H9 (cell line): ENCODE measurements at regions not wholly inside any gene's neighbourhood (a gene's known extent, or its start where the extent isn't known, plus 50 kb on each side); places are given as distances from the start of the nearest gene placed in this dataset.

Experiments
- DNase-seq: peaks from one replicate; pipeline ENCODE4 v3.0.0-alpha.2; 2017
- H2AFZ ChIP-seq: one replicate; pipeline ENCODE4 v1.6.1; 2013; ENCODE audit warnings: mild to moderate bottlenecking, low read length, control low read depth, moderate library complexity
- H2AK5ac ChIP-seq: 2 replicates; pipeline ENCODE4 v1.6.1; 2013; ENCODE audit warnings: low read length, control low read depth, mixed read lengths; ENCODE audit not compliant: insufficient read length
- H2BK120ac ChIP-seq: one replicate; pipeline ENCODE4 v1.6.1; 2013; ENCODE audit warnings: low read depth, mild to moderate bottlenecking, low read length, control low read depth, inconsistent platforms; ENCODE audit not compliant: poor library complexity, severe bottlenecking
- H2BK12ac ChIP-seq: 2 replicates; pipeline ENCODE4 v1.6.1; 2013; ENCODE audit warnings: low read length, control low read depth, mixed read lengths, low read depth; ENCODE audit not compliant: insufficient read length
- H2BK15ac ChIP-seq: 2 replicates; pipeline ENCODE4 v1.6.1; 2013; ENCODE audit warnings: low read depth, low read length, control low read depth
- H2BK20ac ChIP-seq: one replicate; pipeline ENCODE4 v1.6.1; 2013; ENCODE audit warnings: low read depth, mild to moderate bottlenecking, low read length, control low read depth, inconsistent platforms; ENCODE audit not compliant: poor library complexity, severe bottlenecking
- H2BK5ac ChIP-seq: 2 replicates; pipeline ENCODE4 v1.6.1; 2013; ENCODE audit warnings: low read length, control low read depth, mixed read lengths; ENCODE audit not compliant: insufficient read length
- H3K14ac ChIP-seq: 2 replicates; pipeline ENCODE4 v1.6.1; 2013; ENCODE audit warnings: low read length, control low read depth; ENCODE audit not compliant: insufficient read depth
- H3K18ac ChIP-seq: 2 replicates; pipeline ENCODE4 v1.6.1; 2013; ENCODE audit warnings: low read depth, mild to moderate bottlenecking, mixed read lengths, low read length, control low read depth; ENCODE audit not compliant: insufficient read length
- H3K23ac ChIP-seq: 2 replicates; pipeline ENCODE4 v1.6.1; 2013; ENCODE audit warnings: low read length, control low read depth, mixed read lengths, low read depth; ENCODE audit not compliant: insufficient read length
- H3K23me2 ChIP-seq: 2 replicates; pipeline ENCODE4 v1.6.1; 2013; ENCODE audit warnings: low read depth, mild to moderate bottlenecking, mixed read lengths, low read length, control low read depth; ENCODE audit not compliant: insufficient read length, poor library complexity, severe bottlenecking
- H3K27ac ChIP-seq: 2 replicates; pipeline ENCODE4 v1.5.1; 2013; ENCODE audit warnings: low read length, control low read depth, mixed read lengths, low read depth; ENCODE audit not compliant: insufficient read length
- H3K27me3 ChIP-seq: 2 replicates; pipeline ENCODE4 v1.6.1; 2013; ENCODE audit warnings: low read length, control low read depth, inconsistent platforms; ENCODE audit not compliant: insufficient read depth
- H3K4ac ChIP-seq: 2 replicates; pipeline ENCODE4 v1.6.1; 2013; ENCODE audit warnings: low read depth, mild to moderate bottlenecking, control low read depth, inconsistent platforms, low read length, moderate library complexity
- H3K4me1 ChIP-seq: 2 replicates; pipeline ENCODE4 v1.6.1; 2013; ENCODE audit warnings: low read length, control low read depth, inconsistent platforms; ENCODE audit not compliant: insufficient read depth
- H3K4me2 ChIP-seq: 2 replicates; pipeline ENCODE4 v1.6.1; 2013; ENCODE audit warnings: low read length, control low read depth, mixed read lengths; ENCODE audit not compliant: insufficient read length, insufficient read depth
- H3K56ac ChIP-seq: 2 replicates; pipeline ENCODE4 v1.6.1; 2013; ENCODE audit warnings: low read depth, mild to moderate bottlenecking, mixed read lengths, low read length, control low read depth; ENCODE audit not compliant: insufficient read length
- H3K79me1 ChIP-seq: 2 replicates; pipeline ENCODE4 v1.6.1; 2013; ENCODE audit warnings: low read depth, mild to moderate bottlenecking, moderate library complexity, low read length, control low read depth, inconsistent platforms; ENCODE audit not compliant: insufficient read depth, poor library complexity, severe bottlenecking
- H3K79me2 ChIP-seq: 2 replicates; pipeline ENCODE4 v1.6.1; 2013; ENCODE audit warnings: low read length, control low read depth, inconsistent platforms; ENCODE audit not compliant: insufficient read depth
- H3K9ac ChIP-seq: 2 replicates; pipeline ENCODE4 v1.6.1; 2013; ENCODE audit warnings: low read length, control low read depth, mixed read lengths; ENCODE audit not compliant: insufficient read length; ENCODE audit errors: extremely low read depth
- H3K9me3 ChIP-seq: one replicate; pipeline ENCODE4 v1.6.1; 2013; ENCODE audit warnings: low read depth, low read length, inconsistent platforms; ENCODE audit not compliant: control insufficient read depth
- H3T11ph ChIP-seq: one replicate; pipeline ENCODE4 v1.6.1; 2013; ENCODE audit warnings: mild to moderate bottlenecking, low read length, control low read depth, inconsistent platforms
- H4K20me1 ChIP-seq: one replicate; pipeline ENCODE4 v1.6.1; 2013; ENCODE audit not compliant: control insufficient read depth, insufficient read length, insufficient read depth
- H4K5ac ChIP-seq: 2 replicates; pipeline ENCODE4 v1.6.1; 2013; ENCODE audit warnings: low read depth, mild to moderate bottlenecking, mixed read lengths, low read length, control low read depth; ENCODE audit not compliant: insufficient read length
- H4K8ac ChIP-seq: replicated peaks from 2 replicates; pipeline ENCODE4 v1.6.1; 2013; ENCODE audit warnings: low read length, control low read depth, mixed read lengths, low read depth; ENCODE audit not compliant: insufficient read length
- H4K91ac ChIP-seq: 2 replicates; pipeline ENCODE4 v1.6.1; 2013; ENCODE audit warnings: low read depth, mild to moderate bottlenecking, moderate library complexity, mixed read lengths, low read length, control low read depth; ENCODE audit not compliant: insufficient read length
- H3K27ac Mint-ChIP-seq, 3 experiments: 2 replicates in 2 of 3; 3 replicates in 1 of 3; pipeline ENCODE4 v1.8.0; 2020 to 2021; ENCODE audit warnings: mixed read lengths in 3 of 3, mild to moderate bottlenecking in 1 of 3, moderate library complexity in 1 of 3
- H3K27me3 Mint-ChIP-seq: 2 replicates; pipeline ENCODE4 v1.8.0; 2021; ENCODE audit warnings: low read depth, mild to moderate bottlenecking, moderate library complexity, mixed read lengths
- H3K36me3 Mint-ChIP-seq, 3 experiments: 2 replicates in 2 of 3; 3 replicates in 1 of 3; pipeline ENCODE4 v1.8.0; 2020 to 2021; ENCODE audit warnings: low read depth in 3 of 3, mixed read lengths in 3 of 3; ENCODE audit not compliant: insufficient read depth in 1 of 3
- H3K4me1 Mint-ChIP-seq, 2 experiments: 2 replicates each; pipeline ENCODE4 v1.8.0; 2020; ENCODE audit warnings: mixed read lengths in 2 of 2
- H3K4me3 Mint-ChIP-seq, 2 experiments: 2 replicates in 1 of 2; 3 replicates in 1 of 2; pipeline ENCODE4 v1.8.0; 2020 to 2021; ENCODE audit warnings: mild to moderate bottlenecking in 2 of 2, mixed read lengths in 2 of 2, moderate library complexity in 1 of 2
- H3K9me3 Mint-ChIP-seq, 2 experiments: 2 replicates in 1 of 2; 3 replicates in 1 of 2; pipeline ENCODE4 v1.8.0; 2020; ENCODE audit warnings: mild to moderate bottlenecking in 2 of 2, mixed read lengths in 2 of 2, moderate library complexity in 1 of 2
- WGBS: extraction: QIAGEN DNeasy Blood & Tissue Kit; methylation state at CpG from one replicate; pipeline ENCODE4 v1.1.7; 2013; ENCODE audit warnings: missing lambda C conversion rate, low lambda C conversion rate, mixed read lengths; ENCODE audit not compliant: insufficient read length; ENCODE audit errors: extremely low coverage; 5-methylcytosine and 5-hydroxymethylcytosine counted together
- TF ChIP-seq, protein P1 (sequence below): fragments of 200-600 bp; sonication (generic); conservative IDR thresholded peaks from 3 replicates; pipeline ENCODE4 v1.8.0; 2021; ENCODE audit warnings: antibody characterized with exemption, mild to moderate bottlenecking

DNA sequence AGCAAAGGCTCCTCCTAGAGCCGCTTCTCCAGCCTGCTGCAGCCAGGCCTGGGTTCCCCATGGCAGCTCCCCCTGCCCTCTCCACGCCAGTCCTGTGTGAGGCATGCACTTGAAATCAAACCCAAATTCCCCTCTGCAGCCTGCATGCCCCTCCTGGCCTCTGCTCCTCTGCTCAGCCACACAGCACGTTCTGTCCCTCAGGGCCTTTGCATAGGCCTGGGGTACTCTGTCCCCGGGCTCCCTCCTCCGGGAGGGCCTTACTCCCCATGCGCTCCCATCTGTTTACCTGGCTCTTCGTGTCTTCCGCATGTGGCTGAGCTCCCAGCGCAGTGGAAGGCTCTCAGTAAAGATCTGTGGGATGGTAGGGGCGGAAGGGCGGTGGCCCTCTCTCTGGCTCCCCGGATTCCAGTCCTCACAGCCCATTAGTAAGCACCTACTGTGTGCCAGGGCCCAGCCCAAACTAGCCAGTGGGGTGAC lies 203.5 kb upstream of the IER5L start:
- no peak overlapping the region for H3K27ac ChIP-seq
- DNase-seq: peak; percentile 35
- no CpG with 5 or more reads among the region's 12 CpGs for WGBS
- no peak overlapping the region for H3K56ac ChIP-seq
- no peaks in the 10 kb centered on the region for H3K79me1 ChIP-seq
- H2BK12ac ChIP-seq: no peak overlapping the region
- H3K9ac ChIP-seq: no peak overlapping the region
- H3K27me3 ChIP-seq: no peaks in the 10 kb centered on the region
- H3K14ac ChIP-seq: no peak overlapping the region
- H4K91ac ChIP-seq: no peak overlapping the region
- peaks cover 0 to 2% (median 0%) of the 10 kb centered on the region in 3 experiments; a peak in 1 of 7 replicates for H3K36me3 Mint-ChIP-seq
- peaks cover 31 to 43% of the 10 kb centered on the region in 2 experiments for H3K4me1 Mint-ChIP-seq
- H3K18ac ChIP-seq: no peak overlapping the region
- H3K27me3 Mint-ChIP-seq: peaks cover 35% of the 10 kb centered on the region
- H2AK5ac ChIP-seq: no peak overlapping the region
- H4K5ac ChIP-seq: no peak overlapping the region
- H3K9me3 Mint-ChIP-seq: no peaks in the 10 kb centered on the region; a peak in 2 of 5 replicates
- H2BK5ac ChIP-seq: no peak overlapping the region
- H3K4ac ChIP-seq: no peak overlapping the region
- H4K8ac ChIP-seq: no peak overlapping the region
- no peak overlapping the region for H3K4me2 ChIP-seq
- H3T11ph ChIP-seq: no peak overlapping the region
- no peak overlapping the region for H2AFZ ChIP-seq
- TF ChIP-seq, protein P1, sequence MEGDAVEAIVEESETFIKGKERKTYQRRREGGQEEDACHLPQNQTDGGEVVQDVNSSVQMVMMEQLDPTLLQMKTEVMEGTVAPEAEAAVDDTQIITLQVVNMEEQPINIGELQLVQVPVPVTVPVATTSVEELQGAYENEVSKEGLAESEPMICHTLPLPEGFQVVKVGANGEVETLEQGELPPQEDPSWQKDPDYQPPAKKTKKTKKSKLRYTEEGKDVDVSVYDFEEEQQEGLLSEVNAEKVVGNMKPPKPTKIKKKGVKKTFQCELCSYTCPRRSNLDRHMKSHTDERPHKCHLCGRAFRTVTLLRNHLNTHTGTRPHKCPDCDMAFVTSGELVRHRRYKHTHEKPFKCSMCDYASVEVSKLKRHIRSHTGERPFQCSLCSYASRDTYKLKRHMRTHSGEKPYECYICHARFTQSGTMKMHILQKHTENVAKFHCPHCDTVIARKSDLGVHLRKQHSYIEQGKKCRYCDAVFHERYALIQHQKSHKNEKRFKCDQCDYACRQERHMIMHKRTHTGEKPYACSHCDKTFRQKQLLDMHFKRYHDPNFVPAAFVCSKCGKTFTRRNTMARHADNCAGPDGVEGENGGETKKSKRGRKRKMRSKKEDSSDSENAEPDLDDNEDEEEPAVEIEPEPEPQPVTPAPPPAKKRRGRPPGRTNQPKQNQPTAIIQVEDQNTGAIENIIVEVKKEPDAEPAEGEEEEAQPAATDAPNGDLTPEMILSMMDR: no peak
- H2BK120ac ChIP-seq: no peak overlapping the region
- H4K20me1 ChIP-seq: no peaks in the 10 kb centered on the region
- no peak overlapping the region for H2BK20ac ChIP-seq
- H3K4me1 ChIP-seq: no peaks in the 10 kb centered on the region
- H3K9me3 ChIP-seq: no peaks in the 10 kb centered on the region
- H3K4me3 Mint-ChIP-seq: 0 out of 5 replicates have a peak overlapping the region, but pooled peaks of 1 of the 2 experiments have one; percentile 7
- no peak overlapping the region for H3K27ac Mint-ChIP-seq
- no peaks in the 10 kb centered on the region for H3K79me2 ChIP-seq
- peaks cover 5% of the 10 kb centered on the region for H3K23me2 ChIP-seq
- no peak overlapping the region for H3K23ac ChIP-seq
- H2BK15ac ChIP-seq: no peak overlapping the region
